Jurkat, Clone E6-1 (cell line): ENCODE measurements at regions not wholly inside any gene's neighbourhood (a gene's known extent, or its start where the extent isn't known, plus 50 kb on each side); places are given as distances from the start of the nearest gene placed in this dataset.
A peak's percentile ranks its signal among the peaks of the same experiment; 100 is the strongest.
"Not testable (repeated sequence)": the region's sequence is repeated elsewhere in the genome, so short reads cannot be mapped to it uniquely, and the experiment has no call there.

Experiments
- DNase-seq: peaks from one replicate; pipeline ENCODE4 v3.0.0-alpha.2; 2011; ENCODE audit warnings: low read depth, low spot score
- H3K4me3 ChIP-seq: 2 replicates; pipeline ENCODE4 v1.5.1; 2011; ENCODE audit warnings: mild to moderate bottlenecking, low read length, control low read depth, moderate library complexity

DNA sequence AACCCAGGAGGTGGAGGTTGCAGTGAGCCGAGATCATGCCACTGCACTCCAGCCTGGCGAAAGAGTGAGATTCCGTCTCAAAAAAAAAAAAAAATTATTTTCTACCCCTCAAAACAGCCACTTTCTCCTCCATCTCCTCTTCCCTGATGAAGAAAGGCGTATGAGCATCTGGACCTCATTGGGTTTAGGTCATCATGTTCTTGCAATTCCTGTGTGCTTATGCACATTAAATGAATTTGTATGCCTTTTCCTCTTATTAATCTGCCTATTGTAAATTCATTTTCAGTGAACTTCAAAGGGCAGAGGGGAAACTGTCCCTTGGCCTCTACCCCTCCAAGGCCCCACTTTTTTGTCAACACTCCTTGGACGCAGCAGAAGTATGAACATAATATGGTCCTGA, 117.8 kb downstream of the RPLP1 start:
- no peak overlapping the region for H3K4me3 ChIP-seq
- DNase-seq: no peak

DNA sequence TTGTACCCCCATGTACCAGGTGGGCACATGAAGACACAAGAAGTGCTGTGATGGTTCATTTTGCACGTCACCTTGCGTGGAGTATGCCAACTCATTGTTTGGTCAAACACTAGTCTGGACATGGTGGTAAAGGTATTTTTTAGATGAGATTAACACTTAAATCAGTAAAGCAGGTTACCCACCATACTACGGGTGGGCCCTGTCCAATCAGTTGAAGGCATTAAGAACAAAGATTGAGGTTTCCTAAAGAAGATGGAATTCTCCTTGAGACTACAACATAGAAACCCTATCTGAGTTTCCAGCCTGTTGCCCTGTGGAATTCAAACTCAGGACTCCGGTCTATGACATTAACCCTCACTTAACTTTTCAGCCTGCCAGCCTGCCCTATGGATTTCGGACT, 118.4 kb downstream of the RPLP1 start:
- no peak overlapping the region for H3K4me3 ChIP-seq
- DNase-seq: no peak

DNA sequence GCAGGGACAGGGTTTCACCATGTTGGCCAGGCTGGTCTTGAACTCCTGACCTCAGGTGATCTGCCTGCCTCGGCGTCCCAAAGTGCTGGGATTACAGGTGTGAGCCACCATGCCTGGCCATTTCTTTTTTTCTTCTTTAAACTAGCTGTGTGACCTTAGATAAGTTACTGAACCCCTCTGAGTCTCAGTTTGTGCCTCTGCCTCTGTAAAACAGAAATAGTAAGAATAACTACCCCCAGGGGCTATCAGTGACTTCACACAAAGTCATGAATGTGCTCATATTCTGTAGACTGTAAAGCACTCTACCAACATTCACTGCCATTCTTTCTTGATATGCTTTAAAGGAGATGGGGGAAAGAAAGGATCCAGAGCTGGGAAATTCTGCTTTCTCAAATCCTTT, 120.7 kb downstream of the RPLP1 start:
- H3K4me3 ChIP-seq, DNase-seq: not testable (repeated sequence)

GRCh38 chr15:69573815-69574475, 121.3 kb downstream of the RPLP1 start:
- H3K4me3 ChIP-seq: no peak overlapping the region
- DNase-seq: no peak

- no peak for DNase-seq
Observed at GRCh38 chr15:69574506-69574905, 121.9 kb downstream of the RPLP1 start.

GRCh38 chr15:69575387-69575786, 122.8 kb downstream of the RPLP1 start:
- no peak overlapping the region for H3K4me3 ChIP-seq
- DNase-seq: no peak

More at GRCh38 chr15:69574506-69574905, 121.9 kb downstream of the RPLP1 start:
- H3K4me3 ChIP-seq: no peak overlapping the region

- peak; percentile 32 for DNase-seq
- H3K4me3 ChIP-seq: no peak overlapping the region
Observed at GRCh38 chr15:69576035-69576526, 123.5 kb downstream of the RPLP1 start.

DNA sequence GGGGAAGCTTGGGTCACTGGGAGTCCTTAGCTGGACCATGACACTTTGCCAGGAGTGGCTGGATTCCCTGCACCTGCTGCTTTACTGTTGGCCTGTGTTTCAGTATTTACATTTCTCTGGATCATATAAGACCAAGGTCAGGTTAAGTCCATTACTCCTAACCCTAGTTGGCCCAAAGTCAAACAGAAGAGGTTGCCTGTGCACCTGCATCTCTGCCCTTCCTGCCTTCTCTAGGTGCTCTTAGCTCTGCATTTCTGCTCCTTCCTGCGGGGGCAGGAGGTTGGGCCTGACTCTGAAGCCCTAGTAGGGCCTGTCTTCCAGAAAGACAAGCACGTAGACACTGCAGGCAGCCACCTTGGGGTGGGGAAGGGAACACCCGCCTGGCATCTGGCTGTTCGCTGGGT, 124.3 kb downstream of the RPLP1 start:
- no peak overlapping the region for H3K4me3 ChIP-seq
- peak; percentile 44 for DNase-seq

DNA sequence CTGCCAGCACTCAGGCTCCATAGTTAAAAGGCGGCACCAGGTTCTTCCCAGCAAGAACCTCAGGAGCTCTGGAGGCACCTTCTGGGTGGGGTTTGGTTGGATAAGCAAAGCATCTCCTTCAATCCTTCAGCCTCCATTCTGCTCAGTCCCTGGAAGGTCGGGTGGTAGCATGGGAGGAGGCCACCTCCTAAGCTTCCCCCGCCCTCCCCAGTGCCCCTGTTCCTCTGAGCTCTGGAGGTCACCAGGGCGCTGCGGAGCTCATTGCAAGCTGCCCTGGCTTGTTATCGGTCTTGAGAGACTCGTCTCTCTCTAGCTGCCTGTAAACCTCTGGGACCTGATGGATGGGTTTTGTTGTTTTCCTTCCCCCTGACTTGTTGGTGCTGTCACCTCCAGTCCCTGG, 124.8 kb downstream of the RPLP1 start:
- DNase-seq: no peak

GRCh38 chr15:69578252-69578651, 125.6 kb downstream of the RPLP1 start:
- H3K4me3 ChIP-seq: no peak overlapping the region
- DNase-seq: no peak

More for the DNA sequence above, 124.8 kb downstream of the RPLP1 start:
- no peak overlapping the region for H3K4me3 ChIP-seq

DNA sequence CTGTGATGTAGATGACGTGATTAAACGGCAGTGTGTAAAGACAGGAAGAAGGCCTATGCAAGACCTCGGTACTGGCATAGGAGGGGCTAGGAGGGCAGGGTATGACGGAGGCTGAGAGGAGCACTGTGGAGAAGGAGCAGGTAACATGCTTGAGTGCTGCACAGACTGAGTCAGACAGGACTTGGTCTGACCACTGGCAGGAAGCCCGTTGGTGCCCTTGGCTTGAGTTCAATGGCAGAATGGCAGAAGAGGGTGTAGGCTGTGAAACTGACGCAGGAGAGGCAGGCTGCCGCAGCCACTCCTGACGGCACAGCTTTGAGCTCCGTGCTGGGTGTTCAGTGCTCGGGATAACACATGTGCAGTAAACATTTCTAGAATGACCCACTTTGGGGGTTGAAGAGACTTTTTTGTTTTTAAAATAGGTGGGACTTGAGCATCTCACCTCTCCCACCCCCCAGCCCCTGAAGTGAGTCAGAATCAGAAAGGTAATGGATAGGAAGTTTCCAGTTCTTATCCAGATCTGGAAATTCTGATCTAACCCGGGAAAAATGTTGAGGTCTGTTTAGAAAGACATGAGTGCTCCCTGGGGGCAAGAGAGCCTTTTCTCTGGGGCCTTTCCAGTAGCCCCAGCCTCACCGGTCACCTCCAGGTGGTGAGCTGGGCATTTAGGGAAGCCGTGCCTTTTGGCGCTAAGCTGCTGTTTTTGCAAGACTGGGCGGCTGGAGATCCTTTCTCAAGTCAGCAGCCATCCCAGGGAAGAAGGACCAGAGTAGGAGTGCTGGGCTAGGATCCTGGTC, 126.4 kb downstream of the RPLP1 start:
- DNase-seq: no peak
- H3K4me3 ChIP-seq: no peak overlapping the region

- no peak for DNase-seq
- H3K4me3 ChIP-seq: no peak overlapping the region
Observed at GRCh38 chr15:69579950-69580618, 127.5 kb downstream of the RPLP1 start.

- DNase-seq: no peak
- H3K4me3 ChIP-seq: no peak overlapping the region
Observed at GRCh38 chr15:69583626-69584025, 131.0 kb downstream of the RPLP1 start.

DNA sequence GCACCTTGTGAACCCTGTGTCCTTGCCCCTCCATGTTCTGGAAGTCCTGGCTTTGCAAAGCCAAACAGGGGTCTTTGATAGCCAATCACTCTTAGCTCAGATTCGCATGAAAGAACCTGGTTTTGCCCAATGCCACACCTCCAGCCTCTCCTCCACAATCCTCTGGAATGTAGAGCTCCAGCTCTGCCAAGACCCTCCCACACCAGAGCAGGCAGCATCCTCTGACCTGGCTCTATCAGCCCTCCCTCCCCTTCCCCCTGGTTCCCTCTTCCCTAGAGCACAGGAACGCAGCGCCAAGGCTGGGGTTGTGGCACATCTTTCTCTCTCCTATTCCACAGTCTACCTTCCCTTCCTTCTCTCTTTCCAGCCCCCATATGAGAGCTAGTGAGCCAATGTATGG, 133.3 kb downstream of the RPLP1 start:
- DNase-seq: no peak
- no peak overlapping the region for H3K4me3 ChIP-seq

- DNase-seq: no peak
- H3K4me3 ChIP-seq: no peak overlapping the region
Observed at GRCh38 chr15:69586721-69587120, 134.1 kb downstream of the RPLP1 start.

- H3K4me3 ChIP-seq: no peak overlapping the region
- no peak for DNase-seq
Observed at GRCh38 chr15:69587723-69588426, 135.3 kb downstream of the RPLP1 start.

DNA sequence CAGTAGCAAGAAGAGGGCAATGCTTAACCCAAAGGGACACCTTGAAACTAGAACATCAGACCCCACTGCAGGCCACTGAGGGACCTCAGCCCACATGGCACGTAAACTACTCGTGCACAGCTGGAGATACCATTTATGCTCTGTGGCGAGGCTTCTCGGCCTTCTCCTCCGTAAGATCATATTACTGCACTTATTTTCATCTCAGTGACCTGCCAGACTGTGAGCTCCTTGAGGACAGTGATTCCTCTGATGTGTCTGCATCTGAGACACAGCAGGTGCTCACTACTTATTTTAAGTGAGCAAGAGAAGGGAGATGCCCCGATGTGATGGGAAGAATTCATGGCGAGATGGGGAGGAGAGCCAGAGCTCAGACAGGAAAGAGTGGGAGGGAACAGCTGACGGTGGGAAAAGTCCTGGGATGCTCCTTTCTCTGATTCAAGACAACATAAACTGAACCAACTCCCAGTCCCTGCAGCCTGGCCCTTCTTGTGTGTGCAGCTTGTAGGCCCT, 137.6 kb downstream of the RPLP1 start:
- no peak overlapping the region for H3K4me3 ChIP-seq
- DNase-seq: no peak

- no peak overlapping the region for H3K4me3 ChIP-seq
- no peak for DNase-seq
Observed at GRCh38 chr15:69590932-69591524, 138.4 kb downstream of the RPLP1 start.
